ENCODE measurements at regions not wholly inside any gene's neighbourhood (a gene's known extent, or its start where the extent isn't known, plus 50 kb on each side); places are given as distances from the start of the nearest gene placed in this dataset.

GRCh38 chr9:13481274-13481673 lies 201.8 kb upstream of the MPDZ start:
- H3K79me2 ChIP-seq (replicated peaks; ENCODE audit: insufficient read depth), result no peaks in the 10 kb centered on the region
- H3K4me3 Mint-ChIP-seq, result no peak overlapping the region
- no peaks in the 10 kb centered on the region for H3F3A ChIP-seq (replicated peaks; ENCODE audit: low read depth)
- no peaks in the 10 kb centered on the region for H4K20me1 ChIP-seq (replicated peaks; ENCODE audit: insufficient read depth)
- H3K27me3 Mint-ChIP-seq (ENCODE audit: insufficient read depth, low read depth, poor library complexity), result peaks cover 2% of the 10 kb centered on the region
- TF ChIP-seq POLR2AphosphoS5 (IDR thresholded peaks at IDR 0.05; ENCODE audit: low read depth) (no peak), EZH2phosphoT487 (IDR thresholded peaks at IDR 0.05; ENCODE audit: unreplicated experiment) (no peak), STAT1 (IDR thresholded peaks at IDR 0.05; ENCODE audit: unreplicated experiment) (no peak), ZNF331 (CRISPR knock-in tag; IDR thresholded peaks at IDR 0.05; ENCODE audit: low read depth) (no peak), CREB1 (CRISPR knock-in tag; IDR thresholded peaks at IDR 0.05; ENCODE audit: low read depth) (no peak)
- peaks cover 13% of the 10 kb centered on the region; the same call in 2 of the 3 replicates for H3K4me1 Mint-ChIP-seq
- peak overlapping the region; percentile 80; the same call in 1 of the 2 replicates for H2AFZ ChIP-seq
- DNase-seq (ENCODE audit: low spot score) (no peak), ATAC-seq (no peak)
- no peak overlapping the region for H3K27ac ChIP-seq (ENCODE audit: low read depth)
- H3K27ac Mint-ChIP-seq, result no peak overlapping the region
- no peak overlapping the region for H3K4me3 ChIP-seq
- no peaks in the 10 kb centered on the region for H3K27me3 ChIP-seq (ENCODE audit: insufficient read depth)
- H3K36me3 ChIP-seq (ENCODE audit: insufficient read depth), result no peaks in the 10 kb centered on the region
- H3K9me3 Mint-ChIP-seq, result peaks cover 6% of the 10 kb centered on the region; the same call in 2 of the 3 replicates
- no peak overlapping the region for H3K4me2 ChIP-seq
- H3K4me1 ChIP-seq (ENCODE audit: insufficient read depth), result no peaks in the 10 kb centered on the region
- H3K36me3 Mint-ChIP-seq (ENCODE audit: low read depth), result peaks cover 5% of the 10 kb centered on the region; the same call in 2 of the 3 replicates
- peaks cover 32% of the 10 kb centered on the region; the same call in 1 of the 2 replicates for H3K9me2 ChIP-seq (ENCODE audit: insufficient read depth)

- no peak for DNase-seq (ENCODE audit: low spot score)
- no peaks in the 10 kb centered on the region for H3K4me1 ChIP-seq (ENCODE audit: insufficient read depth)
- no peak overlapping the region for H3K4me3 Mint-ChIP-seq
These were observed 201.2 kb upstream of the MPDZ start for GRCh38 chr9:13480693-13481092.

More at GRCh38 chr9:13480693-13481092, 201.2 kb upstream of the MPDZ start:
- Mint-ChIP-seq H3K36me3 (ENCODE audit: low read depth) (peaks cover 10% of the 10 kb centered on the region), H3K9me3 (peaks cover 12% of the 10 kb centered on the region; the same call in 2 of the 3 replicates), H3K4me1 (peaks cover 13% of the 10 kb centered on the region; the same call in 2 of the 3 replicates), H3K27ac (no peak overlapping the region), H3K27me3 (ENCODE audit: insufficient read depth, low read depth, poor library complexity) (peaks cover 2% of the 10 kb centered on the region)
- Histone ChIP-seq H3K4me2 (no peak overlapping the region), H3K4me3 (no peak overlapping the region), H3K27me3 (ENCODE audit: insufficient read depth) (no peaks in the 10 kb centered on the region), H3K27ac (ENCODE audit: low read depth) (no peak overlapping the region), H3K79me2 (replicated peaks; ENCODE audit: insufficient read depth) (no peaks in the 10 kb centered on the region), H4K20me1 (replicated peaks; ENCODE audit: insufficient read depth) (no peaks in the 10 kb centered on the region), H3F3A (replicated peaks; ENCODE audit: low read depth) (no peaks in the 10 kb centered on the region), H3K9me2 (ENCODE audit: insufficient read depth) (peaks cover 31% of the 10 kb centered on the region; the same call in 1 of the 2 replicates), H3K36me3 (ENCODE audit: insufficient read depth) (no peaks in the 10 kb centered on the region), H2AFZ (peak overlapping the region; percentile 80)
- no peak for ATAC-seq
- TF ChIP-seq EZH2phosphoT487 (IDR thresholded peaks at IDR 0.05; ENCODE audit: unreplicated experiment), result no peak
- TF ChIP-seq STAT1 (IDR thresholded peaks at IDR 0.05; ENCODE audit: unreplicated experiment), result no peak
- TF ChIP-seq REST (IDR thresholded peaks at IDR 0.05; ENCODE audit: unreplicated experiment), result no peak
- TF ChIP-seq CREB1 (CRISPR knock-in tag; IDR thresholded peaks at IDR 0.05; ENCODE audit: low read depth), result no peak

All from GM23338 (cell line).